ENCODE measurements at regions not wholly inside any gene's neighbourhood (a gene's known extent, or its start where the extent isn't known, plus 50 kb on each side); places are given as distances from the start of the nearest gene placed in this dataset.
"Not testable (repeated sequence)": the region's sequence is repeated elsewhere in the genome, so short reads cannot be mapped to it uniquely, and the experiment has no call there.

DNA sequence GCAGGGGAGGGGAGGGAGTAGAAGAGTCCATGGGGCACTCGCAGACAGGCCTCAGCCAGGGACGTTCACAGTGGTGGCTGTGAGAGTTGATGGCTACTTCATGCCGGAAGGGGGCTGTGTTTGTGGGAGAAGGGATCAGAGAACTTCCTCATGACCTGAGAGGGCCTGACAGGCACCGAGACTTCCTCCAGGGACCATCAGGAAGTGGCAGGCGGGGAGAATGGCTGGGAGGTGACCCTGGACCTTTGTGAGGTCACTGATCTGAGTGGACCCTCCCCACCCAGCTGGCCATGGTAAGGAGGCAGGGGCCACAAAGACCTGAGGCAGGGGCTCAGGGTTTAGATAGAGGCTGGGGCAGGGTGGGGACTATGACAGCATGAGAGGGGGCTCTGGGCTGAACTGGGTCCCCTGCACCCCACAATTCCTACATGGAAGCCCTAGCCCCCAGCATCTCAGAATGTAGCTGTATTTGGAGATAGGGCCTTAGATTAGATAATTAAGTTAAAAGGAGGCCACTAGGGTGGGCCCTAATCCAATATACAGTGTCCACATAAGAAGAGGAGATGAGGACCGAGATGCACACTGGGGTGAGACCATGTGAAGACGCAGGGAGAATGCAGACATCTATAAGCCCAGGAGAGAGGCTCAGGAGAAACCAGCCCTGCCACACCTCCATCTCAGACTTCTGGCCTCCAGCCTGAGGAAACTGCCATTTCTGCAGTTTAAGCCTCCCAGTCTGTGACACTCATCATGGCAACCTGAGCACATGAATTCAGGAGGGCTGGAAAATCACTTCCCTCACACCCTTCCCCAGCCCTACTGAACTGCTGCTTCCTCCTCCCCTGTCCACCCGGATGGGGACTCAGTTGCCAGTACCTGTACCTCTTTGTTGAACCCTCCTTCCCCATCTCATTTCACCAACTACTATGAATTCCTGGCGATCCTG lies 273.9 kb upstream of the ZNF32 start:
- DNase-seq, result peak in 1 of 3 donors; percentile 15

DNA sequence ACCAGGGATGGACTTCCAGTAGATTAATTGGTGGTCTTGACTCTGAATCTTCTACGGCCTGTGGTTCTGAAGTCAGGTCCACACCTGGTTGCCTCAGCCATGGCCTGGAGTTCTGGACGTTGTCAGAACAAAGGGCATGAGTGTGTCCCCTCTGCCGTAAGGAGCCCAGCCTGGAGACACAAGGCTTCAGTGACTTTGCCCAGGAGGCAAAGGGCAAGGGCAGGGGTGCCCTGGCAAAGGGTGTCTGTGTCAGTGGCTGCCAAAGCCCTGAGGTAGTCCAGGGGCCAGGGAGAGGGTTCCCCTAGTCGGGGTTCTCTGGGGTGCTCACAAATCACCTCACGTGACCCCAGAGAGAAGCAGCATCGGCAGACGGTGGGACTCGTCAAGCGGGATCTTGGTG lies 273.2 kb upstream of the ZNF32 start:
- no peak for DNase-seq

DNA sequence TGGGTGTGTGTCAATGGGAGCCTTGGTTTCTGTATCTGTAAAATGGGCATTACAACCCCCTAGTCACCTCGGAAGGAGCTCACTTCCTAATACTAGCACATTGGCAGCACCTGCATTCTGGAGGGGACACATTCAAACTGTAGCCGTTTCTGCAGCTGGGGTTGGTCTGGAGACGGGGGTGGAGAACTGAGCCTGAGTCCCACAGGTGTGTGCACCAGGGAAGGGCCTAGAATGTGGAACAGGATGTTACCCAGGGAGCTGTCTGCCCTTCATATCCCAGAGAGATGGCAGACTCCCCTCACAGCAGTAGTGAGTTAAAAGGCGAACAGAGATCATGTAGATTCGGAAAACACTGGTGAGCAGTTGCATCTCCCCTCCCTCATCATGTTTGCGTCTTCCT lies 272.8 kb upstream of the ZNF32 start:
- no peak for DNase-seq

DNA sequence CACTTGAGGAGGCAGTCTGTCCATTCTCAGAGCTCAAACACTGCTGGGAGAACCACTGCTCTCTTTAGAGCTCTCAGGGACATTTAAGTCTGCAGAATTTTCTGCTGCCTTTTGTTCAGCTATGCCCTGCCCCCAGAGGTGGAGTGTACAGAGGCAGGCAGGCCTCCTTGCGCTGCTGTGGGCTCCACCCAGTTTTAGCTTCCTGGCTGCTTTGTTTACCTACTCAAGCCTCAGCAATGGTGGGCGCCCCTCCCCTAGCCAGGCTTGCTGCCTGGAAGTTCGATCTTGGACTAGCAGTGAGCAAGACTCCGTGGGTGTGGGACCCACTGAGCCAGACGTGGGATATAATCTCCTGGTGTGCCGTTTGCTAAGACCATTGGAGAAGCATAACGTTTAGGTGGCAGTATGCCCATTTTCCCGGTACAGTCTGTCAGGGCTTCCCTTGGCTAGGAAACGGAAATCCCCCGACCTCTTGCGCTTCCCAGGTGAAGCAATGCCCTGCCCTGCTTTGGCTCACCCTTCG lies 271.6 kb upstream of the ZNF32 start:
- not testable (repeated sequence) for DNase-seq

DNA sequence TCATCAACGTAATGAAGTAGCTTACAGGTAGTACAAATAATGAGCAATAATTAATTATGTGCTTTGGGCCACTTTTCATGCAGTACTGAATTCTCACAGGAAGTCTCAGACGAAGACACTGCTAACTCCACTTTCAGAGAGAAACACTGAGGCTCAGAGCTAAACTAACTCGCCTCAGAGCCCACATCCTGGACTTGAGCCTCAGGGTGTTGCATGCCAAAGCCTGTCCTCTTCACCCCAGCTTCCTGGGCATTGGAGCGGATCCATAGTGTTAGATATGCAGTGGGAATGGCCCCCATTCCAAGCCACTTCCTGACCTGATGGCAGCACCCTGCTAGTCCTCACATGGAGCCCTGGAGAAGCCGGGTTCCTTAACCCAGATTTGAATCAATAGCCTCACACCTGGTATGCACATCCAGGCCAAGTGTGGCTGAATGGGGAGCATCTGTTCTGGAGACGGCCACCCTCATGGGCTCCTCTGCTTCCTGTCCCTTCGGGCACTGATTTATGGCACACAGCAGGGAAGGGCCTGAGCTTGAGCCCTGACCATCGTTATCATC lies 265.1 kb upstream of the ZNF32 start:
- DNase-seq, result no peak

DNA sequence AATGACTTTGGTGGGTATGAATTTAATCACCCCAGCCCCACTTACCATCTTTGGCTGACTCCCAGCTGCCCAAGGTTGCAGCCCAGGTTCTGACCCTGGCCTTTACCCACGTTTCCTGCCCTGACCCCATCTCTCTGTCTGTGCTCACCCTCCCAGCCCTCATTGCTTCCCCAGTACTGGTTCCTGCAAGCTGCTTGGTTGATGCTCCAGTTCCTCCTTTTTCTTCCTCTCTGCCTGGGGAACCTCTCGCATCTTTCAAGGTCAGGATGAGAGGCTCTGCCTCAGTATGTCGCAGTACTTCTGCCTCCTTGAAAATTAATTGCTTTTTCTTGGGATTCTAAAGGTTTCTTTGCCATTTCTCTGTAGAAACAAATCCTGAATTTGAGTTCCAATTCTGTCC lies 263.8 kb upstream of the ZNF32 start:
- DNase-seq, result peak in 1 of 3 donors; percentile 4

DNA sequence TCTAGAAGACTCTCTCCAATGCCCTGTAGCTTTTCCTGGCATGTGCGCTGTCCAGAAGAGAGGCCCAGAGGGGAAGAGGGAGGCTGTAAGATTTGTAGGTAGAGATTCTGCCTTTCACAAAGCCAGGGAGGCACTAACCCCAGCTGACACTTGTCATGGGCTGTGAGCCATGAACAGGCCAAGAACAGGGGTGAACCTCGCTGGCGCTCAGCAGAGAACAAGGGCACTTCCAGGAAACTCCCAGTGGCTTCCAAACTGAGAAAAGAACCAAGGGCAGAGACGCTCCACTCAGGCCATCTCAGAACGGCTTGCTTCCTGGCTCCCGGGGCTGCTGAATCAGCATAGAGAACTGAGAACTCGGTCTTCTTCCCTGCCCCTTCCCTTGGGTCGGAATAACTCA lies 257.8 kb upstream of the ZNF32 start:
- DNase-seq, result no peak

DNA sequence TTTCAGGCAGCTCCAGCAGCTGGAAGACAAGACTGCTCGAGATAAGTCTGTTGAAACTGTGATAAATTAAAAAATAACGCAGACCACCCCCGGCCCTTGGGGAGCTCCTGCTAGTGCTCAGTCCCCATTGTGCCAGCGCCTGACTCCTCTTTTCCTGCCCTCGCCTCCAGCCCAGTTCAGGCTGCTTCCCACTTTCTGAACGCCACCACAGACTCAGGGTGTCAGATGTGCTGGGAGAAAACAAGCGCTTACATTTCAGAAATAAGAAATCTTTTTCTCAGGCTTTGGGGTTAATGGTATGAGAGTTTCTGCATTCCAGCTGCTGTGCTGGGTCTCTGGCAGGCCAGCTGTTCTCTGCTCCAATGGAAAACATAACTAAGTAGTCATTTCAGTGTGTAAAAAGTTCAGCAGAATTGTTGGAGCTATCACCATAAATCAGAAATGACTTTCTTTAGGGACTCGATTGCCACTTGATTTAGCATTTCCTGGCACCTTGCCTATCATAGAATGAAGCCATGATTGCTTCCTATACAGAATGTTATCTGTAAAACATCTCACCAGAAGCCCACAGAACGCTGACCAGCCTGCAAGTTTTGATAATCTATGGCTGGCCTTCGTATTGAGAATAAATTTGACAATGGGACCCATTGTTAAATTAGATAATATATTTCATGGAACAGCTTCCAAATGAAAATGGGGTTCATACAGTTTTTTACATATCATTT lies 257.0 kb upstream of the ZNF32 start:
- no peak for DNase-seq

DNA sequence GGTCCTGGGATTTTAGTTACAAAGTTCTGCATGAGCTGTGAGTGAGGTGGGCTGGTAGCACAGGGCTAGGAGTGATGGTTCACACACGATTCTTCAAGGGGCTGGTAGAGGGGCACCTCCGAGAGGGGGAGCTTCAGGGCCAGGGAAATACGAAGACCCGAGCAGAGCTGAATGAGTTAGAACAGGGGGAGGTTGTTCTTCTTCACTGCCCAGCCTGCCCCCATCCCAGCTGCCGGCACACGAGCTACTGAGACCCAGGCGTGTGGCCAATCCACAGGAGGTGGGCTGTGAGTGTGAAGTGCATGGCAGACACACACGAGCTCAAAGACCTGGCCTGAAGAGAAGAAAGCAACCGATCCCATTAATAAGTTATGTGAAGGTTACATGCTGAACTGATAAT lies 256.2 kb upstream of the ZNF32 start:
- no peak for DNase-seq

DNA sequence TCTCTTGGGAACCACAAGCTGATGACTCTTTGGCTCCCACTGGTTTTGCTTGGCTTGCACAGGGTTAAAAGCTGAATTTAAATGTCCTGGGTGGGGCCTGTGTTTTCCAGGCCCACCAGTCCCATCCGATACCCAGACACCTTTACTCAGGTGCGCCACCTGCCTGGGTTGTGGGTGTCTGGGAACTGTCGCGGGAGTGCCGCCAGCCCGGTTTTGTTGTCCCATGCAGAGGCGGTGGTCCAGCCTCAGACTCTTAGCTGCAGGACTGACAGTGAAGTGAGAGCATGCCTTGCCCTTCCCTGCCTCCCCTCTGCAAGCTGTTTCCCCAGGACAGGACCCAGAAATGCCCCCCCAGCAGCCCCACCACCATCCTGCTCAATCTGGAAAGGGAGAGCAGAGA lies 255.6 kb upstream of the ZNF32 start:
- DNase-seq, result no peak

DNA sequence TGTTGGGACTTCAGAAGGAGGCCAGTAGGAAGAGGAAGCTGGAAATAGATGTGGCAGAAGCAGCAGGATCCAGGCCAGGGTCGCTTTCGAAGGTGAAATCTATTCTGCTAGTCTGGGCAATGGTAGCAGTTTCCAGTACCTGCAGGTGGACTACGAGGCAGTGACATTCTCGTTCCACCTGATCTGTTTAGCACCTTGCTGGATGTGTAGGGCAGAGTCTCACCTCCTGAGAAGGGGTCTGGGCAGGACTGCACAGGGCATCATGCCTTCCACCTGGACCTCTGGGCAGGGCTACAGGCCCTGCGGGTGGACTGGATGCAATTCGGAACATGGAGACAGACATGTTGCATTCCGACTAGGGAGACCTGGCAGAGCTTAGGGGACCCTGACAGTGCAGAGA lies 254.8 kb upstream of the ZNF32 start:
- DNase-seq, result no peak

DNA sequence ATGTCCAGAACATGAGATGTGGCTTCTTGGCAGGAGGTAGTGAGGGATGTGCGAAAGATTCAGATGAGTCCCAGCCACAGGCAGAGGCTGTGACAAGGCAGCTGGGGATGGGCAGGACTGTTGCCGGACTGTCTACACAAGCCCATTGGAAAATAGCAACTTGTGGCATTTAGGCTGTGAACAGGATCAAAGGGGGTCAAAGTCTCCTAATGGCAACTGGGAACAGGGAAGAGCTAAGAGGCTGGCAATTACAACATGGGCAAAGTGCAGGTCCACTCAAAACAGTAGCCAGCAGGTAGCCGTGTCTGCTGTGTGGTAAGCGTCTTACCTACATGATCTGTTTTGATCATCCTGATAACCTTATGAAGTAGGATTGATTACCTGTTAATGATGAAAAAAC lies 254.2 kb upstream of the ZNF32 start:
- no peak for DNase-seq

DNA sequence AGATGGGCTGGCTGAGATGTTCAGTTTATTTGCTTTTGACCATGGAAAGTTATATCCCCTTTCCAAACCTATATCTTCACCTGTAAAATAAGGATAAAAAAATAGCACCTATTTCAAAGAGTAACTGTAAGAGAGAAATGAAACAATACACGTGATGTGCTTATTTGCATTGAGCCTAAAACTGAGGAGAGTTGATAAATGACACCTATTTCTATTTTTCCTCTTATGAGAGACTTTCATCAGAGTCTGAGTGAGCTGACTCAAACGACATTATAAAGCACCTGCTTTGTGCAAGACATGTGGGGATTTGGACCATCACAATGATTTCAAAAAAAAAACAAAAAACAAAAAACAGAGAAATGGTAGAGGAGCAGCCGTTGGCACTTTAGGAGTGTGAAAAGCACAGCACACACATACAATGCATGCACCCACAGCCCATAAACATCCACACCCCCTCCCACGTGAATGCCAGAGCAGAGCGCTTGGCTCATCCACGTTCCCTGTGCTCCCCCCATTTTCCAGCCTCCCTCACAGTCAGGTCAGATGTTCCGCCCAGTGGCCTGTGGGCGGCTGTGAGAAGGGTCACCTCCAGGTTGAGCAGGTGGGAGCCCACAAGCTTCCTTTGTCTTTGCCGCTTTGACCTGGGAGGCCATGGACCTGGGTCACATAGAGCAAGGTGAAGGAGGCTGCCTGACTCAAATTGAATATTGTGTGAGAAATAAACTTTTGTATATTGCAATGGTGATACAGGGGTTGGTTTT lies 253.2 kb upstream of the ZNF32 start:
- no peak for DNase-seq

DNA sequence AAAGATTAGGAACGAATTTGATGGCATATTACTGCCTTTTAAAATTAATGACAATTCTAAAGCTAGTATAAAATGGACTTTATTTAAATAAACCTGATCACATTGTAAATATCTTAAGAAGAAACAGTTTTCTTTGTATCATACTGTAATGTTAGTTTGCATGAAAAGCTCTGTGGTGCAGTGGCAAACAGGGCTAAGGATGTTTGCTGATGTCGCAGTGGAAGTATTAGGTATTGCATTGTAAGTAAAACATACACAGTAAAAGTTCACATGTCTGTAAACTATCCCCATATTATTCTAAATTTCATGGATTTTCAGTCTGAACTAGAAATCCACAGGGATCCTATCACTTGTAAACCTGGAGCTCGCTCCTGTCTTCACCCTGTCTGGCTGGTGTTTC lies 252.6 kb upstream of the ZNF32 start:
- no peak for DNase-seq

DNA sequence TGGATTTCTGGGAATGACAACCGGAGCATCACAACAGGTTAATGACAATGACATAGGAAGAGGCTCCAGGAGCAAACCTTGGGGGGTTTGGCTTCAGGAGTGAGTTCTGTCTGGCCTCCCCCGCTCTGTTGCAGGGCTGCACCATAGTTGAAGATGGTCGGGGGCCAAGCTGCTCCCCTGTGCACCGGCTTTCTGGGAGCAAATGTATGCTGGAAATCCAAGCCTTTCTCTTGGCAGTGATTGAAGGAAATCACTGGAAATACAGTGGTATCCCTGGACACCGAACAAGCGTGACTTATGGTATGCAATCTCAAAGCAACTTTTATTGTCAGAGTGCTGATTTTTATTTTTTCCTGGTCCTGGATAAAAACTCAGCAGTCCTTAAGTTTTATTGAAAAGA lies 251.9 kb upstream of the ZNF32 start:
- no peak for DNase-seq

DNA sequence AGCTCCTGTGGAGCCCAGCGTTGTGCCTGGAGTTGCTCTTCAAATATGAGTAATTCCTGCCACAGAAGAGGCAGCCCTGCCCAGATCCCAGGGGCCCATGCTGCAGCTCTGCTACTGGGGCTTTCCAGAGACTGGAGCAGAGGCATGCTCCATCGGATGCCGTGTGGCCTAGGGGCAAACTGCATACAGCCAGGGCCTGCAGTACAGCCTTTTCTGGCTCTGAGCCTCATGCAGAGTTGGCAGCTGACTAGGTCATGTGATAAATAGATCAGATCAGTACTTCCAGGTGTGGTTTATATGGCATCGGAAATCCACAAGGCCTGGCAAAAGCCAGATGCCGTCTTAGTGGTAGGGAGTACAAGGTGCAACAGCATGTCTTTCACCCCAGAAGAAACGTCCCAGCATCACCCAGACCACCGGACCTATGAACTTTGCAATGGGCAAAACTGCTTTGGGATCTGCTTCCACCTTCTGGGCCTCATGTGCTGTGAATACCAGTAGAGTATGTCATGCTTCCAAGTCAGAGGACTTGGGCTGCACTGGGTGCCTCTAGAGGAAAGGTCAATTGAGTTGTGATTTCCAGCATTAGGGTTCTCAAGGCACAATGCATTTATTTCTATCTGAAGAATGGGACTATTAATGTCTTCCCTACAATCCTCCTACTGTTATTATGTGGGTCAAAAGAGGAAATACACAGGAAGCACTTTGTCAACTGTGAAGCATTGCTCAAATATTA lies 250.7 kb upstream of the ZNF32 start:
- no peak for DNase-seq

DNA sequence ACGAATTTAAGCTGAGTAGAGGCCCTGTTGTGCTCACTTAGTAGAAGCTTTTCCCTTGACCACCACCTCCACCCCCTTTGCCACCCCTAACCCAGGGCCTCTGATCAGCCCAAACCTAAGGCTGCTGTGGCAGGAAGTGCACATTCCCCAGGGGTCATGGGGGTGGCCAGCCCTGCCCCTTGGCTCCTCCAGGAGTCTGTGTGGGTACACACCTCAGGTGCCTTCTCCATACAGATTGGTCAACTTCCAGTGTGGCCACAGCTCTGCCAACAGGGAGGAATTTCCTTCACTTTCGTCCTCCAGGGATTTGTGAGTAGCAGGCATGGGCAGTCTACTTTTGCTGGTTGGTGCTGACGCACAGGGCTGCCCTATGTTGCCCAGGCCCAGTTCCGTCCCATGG lies 249.9 kb upstream of the ZNF32 start:
- DNase-seq, result no peak

DNA sequence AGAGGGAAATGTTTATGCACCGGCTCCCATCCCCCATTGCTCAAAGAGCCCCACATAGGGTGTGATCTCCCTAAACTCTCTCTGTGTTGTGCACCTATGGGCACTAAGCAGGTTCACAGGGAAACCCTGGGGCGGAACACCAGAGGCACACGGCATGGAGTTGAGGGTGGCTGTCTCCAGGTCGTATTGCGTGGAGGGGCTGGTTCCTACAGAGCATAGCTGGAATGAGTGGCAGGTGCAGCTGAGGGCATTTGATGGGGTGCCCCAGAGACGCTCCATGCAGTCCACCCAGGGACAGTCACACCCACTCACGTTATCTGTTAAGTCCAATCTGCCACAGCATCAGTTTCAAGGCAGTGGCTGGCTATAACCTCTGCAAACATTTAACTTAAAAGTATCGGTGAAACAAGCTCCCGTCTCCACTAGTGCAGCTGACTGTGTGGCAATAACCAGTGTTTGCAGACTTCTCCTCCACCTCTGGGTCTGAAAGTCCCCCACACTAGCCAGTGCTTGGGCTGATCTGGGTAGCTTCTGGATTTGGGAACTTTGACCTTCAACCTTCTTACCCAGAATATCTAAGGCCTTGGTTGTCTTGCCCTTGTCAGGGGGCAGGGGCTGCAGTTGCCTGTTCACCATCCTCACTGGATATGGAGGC lies 249.2 kb upstream of the ZNF32 start:
- DNase-seq, result no peak

DNA sequence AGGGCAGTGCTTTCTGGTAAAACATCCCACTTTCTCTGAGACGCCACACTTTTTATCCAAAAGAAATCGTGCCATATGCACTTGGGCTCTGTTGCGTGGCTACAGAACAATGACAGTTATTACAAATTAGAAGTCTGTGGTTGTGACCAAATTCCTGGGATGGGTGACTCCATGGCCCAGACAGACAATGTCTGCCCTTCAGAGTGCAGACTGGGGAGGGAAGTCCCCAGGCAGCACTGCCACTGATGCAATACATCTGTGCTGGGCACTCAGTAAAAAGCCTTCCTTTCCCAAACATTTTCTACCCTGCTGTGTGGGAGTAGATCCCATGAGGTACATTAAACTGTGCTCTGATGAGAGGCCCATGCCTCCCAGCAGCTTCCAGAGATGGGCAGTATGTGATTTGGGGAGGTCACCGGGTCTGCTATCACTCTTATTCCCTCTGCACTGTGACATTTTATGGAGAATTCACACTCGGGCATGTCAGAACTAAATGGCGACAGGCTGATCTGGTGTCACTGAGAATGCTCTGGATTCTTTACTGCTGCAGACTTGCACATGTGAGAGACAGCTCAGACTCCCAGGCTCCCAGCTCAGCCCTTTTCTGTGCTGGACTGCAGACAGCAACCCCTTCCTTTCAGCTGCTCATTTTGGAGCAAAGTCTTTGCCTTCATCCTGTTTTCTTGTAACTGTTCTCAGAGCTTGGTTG lies 243.5 kb upstream of the ZNF32 start:
- DNase-seq, result no peak

DNA sequence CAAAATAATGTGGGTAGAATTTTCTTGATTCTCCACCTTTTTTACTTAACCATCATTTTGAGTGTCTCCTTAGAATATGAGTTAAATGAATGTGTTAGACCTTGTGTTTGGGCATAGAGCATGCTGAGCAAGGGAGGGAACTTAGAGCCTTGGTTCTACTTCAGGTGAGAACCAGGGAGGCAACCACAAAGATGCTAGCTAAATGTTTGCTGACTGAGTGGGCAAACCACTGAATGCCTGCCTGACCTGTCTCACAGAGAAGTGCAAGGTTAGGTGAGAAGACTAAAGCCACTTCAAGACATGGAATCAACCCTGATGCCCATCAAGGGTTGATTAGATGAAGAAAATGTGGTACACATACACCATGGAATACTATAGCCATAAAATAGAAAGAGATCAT lies 242.6 kb upstream of the ZNF32 start:
- DNase-seq, result no peak

DNA sequence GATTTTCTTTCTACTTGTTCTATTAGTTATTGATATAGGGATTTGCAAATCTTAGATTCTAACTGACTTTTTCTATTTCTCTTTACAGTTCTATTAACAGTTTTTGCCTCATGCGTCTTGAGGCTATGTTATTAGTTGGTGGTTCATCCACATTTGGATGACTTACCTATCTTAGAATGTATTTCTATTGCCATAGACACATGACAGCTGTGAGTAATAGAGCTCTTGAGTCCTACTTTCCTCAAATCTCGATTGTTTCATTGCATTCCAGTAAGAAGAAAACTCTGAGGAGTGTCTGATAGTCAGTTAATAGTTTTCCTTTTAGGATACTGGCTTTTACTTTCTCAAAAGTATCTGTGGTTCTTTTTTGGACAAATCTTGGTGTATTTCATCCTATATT lies 241.4 kb upstream of the ZNF32 start:
- DNase-seq, result no peak
